ENCODE measurements at regions not wholly inside any gene's neighbourhood (a gene's known extent, or its start where the extent isn't known, plus 50 kb on each side); places are given as distances from the start of the nearest gene placed in this dataset.

- H3K27me3 Mint-ChIP-seq (ENCODE audit: insufficient read depth, low read depth, poor library complexity) = peaks cover 2% of the 10 kb centered on the region
- H3K4me2 ChIP-seq = no peak overlapping the region
- no peaks in the 10 kb centered on the region for H3K27me3 ChIP-seq (ENCODE audit: insufficient read depth)
- H3K4me3 Mint-ChIP-seq = no peak overlapping the region
- peaks cover 8% of the 10 kb centered on the region for H3K9me3 Mint-ChIP-seq
- DNase-seq (ENCODE audit: low spot score) = no peak
- ATAC-seq = no peak
- H3K4me1 ChIP-seq (ENCODE audit: insufficient read depth) = no peaks in the 10 kb centered on the region
- TF ChIP-seq EZH2phosphoT487 (IDR thresholded peaks at IDR 0.05; ENCODE audit: unreplicated experiment) (no peak), POLR2AphosphoS5 (IDR thresholded peaks at IDR 0.05; ENCODE audit: low read depth) (no peak), CREB1 (CRISPR knock-in tag; IDR thresholded peaks at IDR 0.05; ENCODE audit: low read depth) (no peak), REST (IDR thresholded peaks at IDR 0.05; ENCODE audit: unreplicated experiment) (no peak), CTCF (conservative IDR thresholded peaks at IDR 0.05; ENCODE audit: low read depth in 2 of 2) (no peak), ZNF462 (CRISPR knock-in tag; IDR thresholded peaks at IDR 0.05) (no peak), ZNF331 (CRISPR knock-in tag; IDR thresholded peaks at IDR 0.05; ENCODE audit: low read depth) (no peak), ETS1 (IDR thresholded peaks at IDR 0.05) (no peak), JUNB (IDR thresholded peaks at IDR 0.05; ENCODE audit: unreplicated experiment) (no peak), NANOG (IDR thresholded peaks at IDR 0.05; ENCODE audit: borderline replicate concordance) (no peak), STAT1 (IDR thresholded peaks at IDR 0.05; ENCODE audit: unreplicated experiment) (no peak), EZH2 (IDR thresholded peaks at IDR 0.05; ENCODE audit: low read depth, unreplicated experiment) (no peak), ZNF114 (CRISPR knock-in tag; IDR thresholded peaks at IDR 0.05) (no peak)
- peaks cover 4% of the 10 kb centered on the region; the same call in 2 of the 3 replicates for H3K36me3 Mint-ChIP-seq (ENCODE audit: low read depth)
- no peak overlapping the region for H3K4me3 ChIP-seq
- no peaks in the 10 kb centered on the region for H3K79me2 ChIP-seq (replicated peaks; ENCODE audit: insufficient read depth)
- H2AFZ ChIP-seq = peak overlapping the region; percentile 72; the same call in 1 of the 2 replicates
- H3K27ac Mint-ChIP-seq = no peak overlapping the region
- no peaks in the 10 kb centered on the region for H3K36me3 ChIP-seq (ENCODE audit: insufficient read depth)
- no peaks in the 10 kb centered on the region for H4K20me1 ChIP-seq (replicated peaks; ENCODE audit: insufficient read depth)
- H3F3A ChIP-seq (replicated peaks; ENCODE audit: low read depth) = no peaks in the 10 kb centered on the region
- H3K4me1 Mint-ChIP-seq = peaks cover 4% of the 10 kb centered on the region; the same call in 2 of the 3 replicates
- H3K27ac ChIP-seq (ENCODE audit: low read depth) = no peak overlapping the region
- H3K9me2 ChIP-seq (ENCODE audit: insufficient read depth) = no peaks in the 10 kb centered on the region
These were observed 82.2 kb downstream of the RIN2 start for GRCh38 chr20:19840111-19840710.

Data from GM23338 (cell line).